MM.1S (cell line): ENCODE measurements at regions not wholly inside any gene's neighbourhood (a gene's known extent, or its start where the extent isn't known, plus 50 kb on each side); places are given as distances from the start of the nearest gene placed in this dataset.

ENCODE experiments used
- DNase-seq: peaks from one replicate; pipeline ENCODE4 v3.0.0-alpha.2; 2015
- H2AFZ ChIP-seq: fragments of 300-600 bp; sonication (generic); 2 replicates; pipeline ENCODE4 v1.6.0; 2016; ENCODE audit warnings: antibody characterized with exemption, low read length
- H3F3A ChIP-seq: fragments of 300-600 bp; sonication (generic); 2 replicates; pipeline ENCODE4 v1.6.1; 2016; ENCODE audit warnings: mild to moderate bottlenecking, antibody characterized with exemption, low read length, moderate library complexity, mixed read lengths; ENCODE audit not compliant: insufficient read depth
- H3K27ac ChIP-seq: fragments of 300-600 bp; sonication (generic); 2 replicates; pipeline ENCODE4 v1.5.1; 2016; ENCODE audit warnings: mild to moderate bottlenecking, low read length
- H3K27me3 ChIP-seq: fragments of 300-600 bp; sonication (generic); replicated peaks from 2 replicates; pipeline ENCODE4 v1.6.0; 2016; ENCODE audit warnings: low read length; ENCODE audit not compliant: insufficient read depth
- H3K36me3 ChIP-seq: fragments of 300-600 bp; sonication (generic); replicated peaks from 2 replicates; pipeline ENCODE4 v1.6.1; 2016; ENCODE audit warnings: mild to moderate bottlenecking, low read length, mixed read lengths; ENCODE audit not compliant: insufficient read depth
- H3K4me1 ChIP-seq: fragments of 300-600 bp; sonication (generic); 2 replicates; pipeline ENCODE4 v1.6.1; 2016; ENCODE audit warnings: low read length, mixed read lengths
- H3K4me2 ChIP-seq: fragments of 300-600 bp; sonication (generic); 2 replicates; pipeline ENCODE4 v1.6.0; 2016; ENCODE audit warnings: low read depth, low read length
- H3K4me3 ChIP-seq: fragments of 300-600 bp; sonication (generic); 2 replicates; pipeline ENCODE4 v1.5.1; 2016; ENCODE audit warnings: low read length, mixed read lengths
- H3K79me2 ChIP-seq: fragments of 300-600 bp; sonication (generic); 2 replicates; pipeline ENCODE4 v1.6.1; 2016; ENCODE audit warnings: mixed run types, low read length, mixed read lengths
- H3K9ac ChIP-seq: fragments of 300-600 bp; sonication (generic); 2 replicates; pipeline ENCODE4 v1.6.1; 2016; ENCODE audit warnings: low read length, mixed read lengths
- H3K9me2 ChIP-seq: fragments of 300-600 bp; sonication (generic); replicated peaks from 2 replicates; pipeline ENCODE4 v1.6.1; 2016; ENCODE audit warnings: mild to moderate bottlenecking, low read length, mixed read lengths; ENCODE audit not compliant: insufficient read depth
- H3K9me3 ChIP-seq: fragments of 300-600 bp; sonication (generic); replicated peaks from 2 replicates; pipeline ENCODE4 v1.6.1; 2016; ENCODE audit warnings: mild to moderate bottlenecking, low read length, mixed read lengths; ENCODE audit not compliant: insufficient read depth
- H4K20me1 ChIP-seq: fragments of 300-600 bp; sonication (generic); 2 replicates; pipeline ENCODE4 v1.6.1; 2016; ENCODE audit warnings: mild to moderate bottlenecking, low read length, moderate library complexity, mixed read lengths; ENCODE audit not compliant: insufficient read depth
- EZH2 ChIP-seq: fragments of 300-600 bp; sonication (generic); optimal IDR thresholded peaks from 2 replicates; pipeline ENCODE3; 2017; ENCODE audit warnings: low read depth, mild to moderate bottlenecking, antibody characterized with exemption, low read length, mixed read lengths
- EZH2phosphoT487 ChIP-seq: fragments of 300-600 bp; sonication (generic); IDR thresholded peaks from 2 replicates; pipeline ENCODE4 v1.6.1; 2018; ENCODE audit warnings: antibody characterized with exemption, low read length
- TF ChIP-seq, protein P1 (sequence below): fragments of 300-600 bp; sonication (generic); IDR thresholded peaks from 2 replicates; pipeline ENCODE4 v1.5.1; 2016; ENCODE audit warnings: antibody characterized with exemption, low read length, mixed read lengths

DNA sequence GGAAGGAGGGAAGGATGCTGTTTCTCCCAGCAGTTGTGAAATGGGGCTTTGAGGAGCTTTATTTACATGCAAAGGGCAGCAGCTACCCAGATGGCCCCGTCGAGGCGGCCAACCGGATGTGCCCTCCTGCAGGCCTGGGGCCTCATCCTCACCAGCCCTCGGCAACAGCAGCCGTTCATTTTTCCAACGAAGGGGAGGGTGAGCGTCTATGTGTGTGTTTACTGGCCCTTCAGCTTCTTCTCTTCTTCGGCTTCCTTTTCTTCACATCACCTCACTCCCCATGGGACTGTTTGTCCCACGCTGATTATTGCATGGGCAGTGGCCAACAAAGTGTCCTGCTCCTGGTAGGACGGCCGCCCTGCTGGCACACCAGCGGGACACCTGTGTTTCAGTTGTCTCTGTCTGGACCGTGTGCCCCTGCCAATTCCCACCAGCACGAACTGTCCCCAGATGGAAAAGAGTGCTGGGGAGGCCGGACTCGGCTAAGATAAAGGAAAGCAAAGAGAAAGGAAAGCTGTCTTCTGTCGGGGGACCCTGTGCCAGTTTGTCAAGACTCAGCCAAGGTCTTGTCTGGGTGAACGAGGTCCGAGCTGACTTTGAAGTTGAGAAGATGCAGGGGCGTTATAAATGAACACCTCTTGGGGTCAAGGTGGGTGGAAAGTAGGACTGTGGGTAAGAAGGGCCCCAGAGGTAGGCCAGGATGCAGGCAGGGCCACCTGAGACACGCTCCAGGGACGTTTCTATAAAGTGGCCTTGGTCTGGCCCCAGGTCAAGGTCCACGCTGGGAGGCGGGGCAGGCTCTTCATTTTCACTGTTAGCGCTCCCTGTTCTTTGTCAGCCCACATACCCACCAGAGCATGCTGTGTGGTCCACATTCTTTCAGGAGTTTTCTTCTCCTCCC lies 57.0 kb downstream of the FAM50B start:
- no peaks in the 10 kb centered on the region for H3K9me3 ChIP-seq
- H3K36me3 ChIP-seq: no peaks in the 10 kb centered on the region
- H3K4me3 ChIP-seq: no peak overlapping the region
- no peaks in the 10 kb centered on the region for H3F3A ChIP-seq
- H3K9ac ChIP-seq: no peak overlapping the region
- no peaks in the 10 kb centered on the region for H3K9me2 ChIP-seq
- H3K79me2 ChIP-seq: no peaks in the 10 kb centered on the region
- no peak overlapping the region for H2AFZ ChIP-seq
- TF ChIP-seq EZH2 (no peak), EZH2phosphoT487 (no peak)
- TF ChIP-seq, protein P1, sequence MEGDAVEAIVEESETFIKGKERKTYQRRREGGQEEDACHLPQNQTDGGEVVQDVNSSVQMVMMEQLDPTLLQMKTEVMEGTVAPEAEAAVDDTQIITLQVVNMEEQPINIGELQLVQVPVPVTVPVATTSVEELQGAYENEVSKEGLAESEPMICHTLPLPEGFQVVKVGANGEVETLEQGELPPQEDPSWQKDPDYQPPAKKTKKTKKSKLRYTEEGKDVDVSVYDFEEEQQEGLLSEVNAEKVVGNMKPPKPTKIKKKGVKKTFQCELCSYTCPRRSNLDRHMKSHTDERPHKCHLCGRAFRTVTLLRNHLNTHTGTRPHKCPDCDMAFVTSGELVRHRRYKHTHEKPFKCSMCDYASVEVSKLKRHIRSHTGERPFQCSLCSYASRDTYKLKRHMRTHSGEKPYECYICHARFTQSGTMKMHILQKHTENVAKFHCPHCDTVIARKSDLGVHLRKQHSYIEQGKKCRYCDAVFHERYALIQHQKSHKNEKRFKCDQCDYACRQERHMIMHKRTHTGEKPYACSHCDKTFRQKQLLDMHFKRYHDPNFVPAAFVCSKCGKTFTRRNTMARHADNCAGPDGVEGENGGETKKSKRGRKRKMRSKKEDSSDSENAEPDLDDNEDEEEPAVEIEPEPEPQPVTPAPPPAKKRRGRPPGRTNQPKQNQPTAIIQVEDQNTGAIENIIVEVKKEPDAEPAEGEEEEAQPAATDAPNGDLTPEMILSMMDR: no peak
- no peak overlapping the region for H3K4me2 ChIP-seq
- DNase-seq: no peak
- no peak overlapping the region for H3K27ac ChIP-seq
- 0 out of 2 replicates have a peak, but pooled peaks cover 5% of the 10 kb centered on the region for H3K4me1 ChIP-seq
- H3K27me3 ChIP-seq: peaks cover 20% of the 10 kb centered on the region
- no peaks in the 10 kb centered on the region for H4K20me1 ChIP-seq

DNA sequence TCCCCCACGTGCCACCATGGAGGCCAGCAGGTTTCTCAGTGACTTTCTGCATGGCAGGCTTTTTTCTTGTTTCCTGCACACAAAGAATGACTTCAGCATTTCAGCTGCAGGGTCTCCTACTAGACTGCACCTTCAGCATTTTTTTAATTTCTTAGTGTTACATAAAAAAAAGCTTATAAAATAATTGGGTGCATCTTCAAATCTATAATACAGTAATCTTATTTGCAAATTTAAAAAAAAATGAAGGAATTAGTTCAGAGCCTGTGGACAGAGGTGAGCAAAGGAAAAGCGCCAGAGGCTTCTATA lies 57.6 kb downstream of the FAM50B start:
- peaks cover 23% of the 10 kb centered on the region for H3K27me3 ChIP-seq
- H3F3A ChIP-seq: no peaks in the 10 kb centered on the region
- DNase-seq: no peak
- no peak overlapping the region for H3K4me2 ChIP-seq
- H3K9me2 ChIP-seq: no peaks in the 10 kb centered on the region
- TF ChIP-seq EZH2phosphoT487 (no peak), EZH2 (no peak)
- TF ChIP-seq, protein P1: no peak
- no peaks in the 10 kb centered on the region for H3K79me2 ChIP-seq
- H4K20me1 ChIP-seq: no peaks in the 10 kb centered on the region
- no peaks in the 10 kb centered on the region for H3K36me3 ChIP-seq
- H3K9ac ChIP-seq: no peak overlapping the region
- no peak overlapping the region for H3K27ac ChIP-seq
- no peaks in the 10 kb centered on the region for H3K9me3 ChIP-seq
- 0 out of 2 replicates have a peak, but pooled peaks cover 5% of the 10 kb centered on the region for H3K4me1 ChIP-seq
- H3K4me3 ChIP-seq: no peak overlapping the region
- H2AFZ ChIP-seq: no peak overlapping the region

DNA sequence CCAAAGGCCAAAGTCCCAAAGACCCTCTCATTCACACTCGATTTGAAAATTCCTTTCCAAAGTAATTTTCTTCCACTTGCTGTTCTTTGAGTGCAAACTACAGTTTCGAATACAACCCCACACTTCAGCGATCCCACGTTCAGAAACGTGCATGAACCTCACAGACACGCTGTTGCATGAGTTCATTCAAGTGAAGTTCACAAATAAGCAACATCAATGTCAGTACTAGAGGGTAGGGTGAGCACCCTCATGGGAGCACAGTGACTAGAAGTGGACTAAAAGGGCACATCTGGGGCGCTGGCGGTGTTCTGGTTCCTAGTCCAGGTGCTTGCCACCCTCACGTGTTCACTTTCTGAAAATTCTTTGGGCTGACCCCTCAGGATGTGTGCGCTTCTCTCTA lies 59.0 kb downstream of the FAM50B start:
- Histone ChIP-seq H3K4me2 (no peak overlapping the region), H3F3A (no peaks in the 10 kb centered on the region), H3K4me3 (no peak overlapping the region), H3K79me2 (no peaks in the 10 kb centered on the region), H3K27ac (no peak overlapping the region), H3K9me2 (no peaks in the 10 kb centered on the region), H3K9ac (no peak overlapping the region), H3K36me3 (no peaks in the 10 kb centered on the region), H2AFZ (no peak overlapping the region), H3K27me3 (peaks cover 32% of the 10 kb centered on the region), H4K20me1 (no peaks in the 10 kb centered on the region), H3K4me1 (0 out of 2 replicates have a peak, but pooled peaks cover 1% of the 10 kb centered on the region), H3K9me3 (no peaks in the 10 kb centered on the region)
- TF ChIP-seq, protein P1: no peak
- TF ChIP-seq EZH2 (no peak), EZH2phosphoT487 (no peak)
- no peak for DNase-seq
